GM23338 (cell line): ENCODE measurements at regions not wholly inside any gene's neighbourhood (a gene's known extent, or its start where the extent isn't known, plus 50 kb on each side); places are given as distances from the start of the nearest gene placed in this dataset.

ENCODE experiments used
- ATAC-seq: fragments of 200-7000 bp; cut with Tn5 transposase; 3 replicates; pipeline ENCODE4 v1.9.1; 2020
- DNase-seq: peaks from one replicate; pipeline ENCODE4 v3.0.0-alpha.2; 2015; ENCODE audit warnings: low spot score
- H2AFZ ChIP-seq: fragments of 200-600 bp; sonication (generic); 2 replicates; pipeline ENCODE4 v1.8.0; 2016; ENCODE audit warnings: antibody characterized with exemption, mild to moderate bottlenecking, moderate library complexity
- H3F3A ChIP-seq: fragments of 200-600 bp; sonication (generic); replicated peaks from 2 replicates; pipeline ENCODE4 v1.8.0; 2017; ENCODE audit warnings: antibody characterized with exemption, mixed run types, low read depth
- H3K27ac ChIP-seq: fragments of 200-600 bp; sonication (generic); 2 replicates; pipeline ENCODE4 v1.6.1; 2016; ENCODE audit warnings: low read depth
- H3K27me3 ChIP-seq: fragments of 200-600 bp; sonication (generic); 2 replicates; pipeline ENCODE4 v1.8.0; 2016; ENCODE audit warnings: mild to moderate bottlenecking, mixed run types, moderate library complexity; ENCODE audit not compliant: insufficient read depth
- H3K36me3 ChIP-seq: fragments of 200-600 bp; sonication (generic); 2 replicates; pipeline ENCODE4 v1.8.0; 2016; ENCODE audit warnings: mild to moderate bottlenecking; ENCODE audit not compliant: insufficient read depth
- H3K4me1 ChIP-seq: fragments of 200-600 bp; sonication (generic); 2 replicates; pipeline ENCODE4 v1.8.0; 2016; ENCODE audit warnings: mild to moderate bottlenecking, moderate library complexity; ENCODE audit not compliant: insufficient read depth
- H3K4me2 ChIP-seq: fragments of 200-600 bp; sonication (generic); 2 replicates; pipeline ENCODE4 v1.7.1; 2017; ENCODE audit warnings: mixed run types
- H3K4me3 ChIP-seq: fragments of 200-600 bp; sonication (generic); 2 replicates; pipeline ENCODE4 v1.6.1; 2016; ENCODE audit warnings: mixed run types
- H3K79me2 ChIP-seq: fragments of 200-600 bp; sonication (generic); replicated peaks from 2 replicates; pipeline ENCODE4 v1.8.0; 2017; ENCODE audit warnings: mild to moderate bottlenecking; ENCODE audit not compliant: insufficient read depth
- H3K9me2 ChIP-seq: fragments of 200-600 bp; sonication (generic); 2 replicates; pipeline ENCODE4 v1.8.0; 2017; ENCODE audit not compliant: insufficient read depth
- H4K20me1 ChIP-seq: fragments of 200-600 bp; sonication (generic); replicated peaks from 2 replicates; pipeline ENCODE4 v1.8.0; 2017; ENCODE audit warnings: mild to moderate bottlenecking; ENCODE audit not compliant: insufficient read depth
- H3K27ac Mint-ChIP-seq: 2 replicates; pipeline ENCODE4 v1.8.0; 2020; ENCODE audit warnings: inconsistent platforms, mild to moderate bottlenecking, moderate library complexity, mixed read lengths
- H3K27me3 Mint-ChIP-seq: 3 replicates; pipeline ENCODE4 v1.8.0; 2022; ENCODE audit warnings: low read depth, mild to moderate bottlenecking, moderate library complexity, mixed read lengths, inconsistent platforms; ENCODE audit not compliant: insufficient read depth, poor library complexity
- H3K36me3 Mint-ChIP-seq: 3 replicates; pipeline ENCODE4 v1.8.0; 2021; ENCODE audit warnings: low read depth, mild to moderate bottlenecking, inconsistent platforms, moderate library complexity, mixed read lengths
- H3K4me1 Mint-ChIP-seq: 3 replicates; pipeline ENCODE4 v1.8.0; 2020; ENCODE audit warnings: mild to moderate bottlenecking, inconsistent platforms, mixed read lengths
- H3K4me3 Mint-ChIP-seq: 3 replicates; pipeline ENCODE4 v1.8.0; 2021; ENCODE audit warnings: moderate library complexity, mild to moderate bottlenecking, inconsistent platforms, mixed read lengths
- H3K9me3 Mint-ChIP-seq: 3 replicates; pipeline ENCODE4 v1.8.0; 2020; ENCODE audit warnings: moderate library complexity, mild to moderate bottlenecking, inconsistent platforms, mixed read lengths
- EZH2 ChIP-seq: fragments of 200-600 bp; sonication (generic); IDR thresholded peaks from one replicate; pipeline ENCODE4 v1.8.0; 2017; ENCODE audit warnings: antibody characterized with exemption, mild to moderate bottlenecking, low read depth; ENCODE audit not compliant: unreplicated experiment
- EZH2phosphoT487 ChIP-seq: fragments of 200-600 bp; sonication (generic); IDR thresholded peaks from one replicate; pipeline ENCODE4 v1.8.1; 2018; ENCODE audit warnings: antibody characterized with exemption; ENCODE audit not compliant: unreplicated experiment
- NANOG ChIP-seq: IDR thresholded peaks from 2 replicates; pipeline ENCODE4 v1.6.1; 2016; ENCODE audit warnings: antibody characterized with exemption, borderline replicate concordance
- POLR2AphosphoS5 ChIP-seq: IDR thresholded peaks from 2 replicates; pipeline ENCODE4 v1.6.1; 2016; ENCODE audit warnings: antibody characterized with exemption, low read depth
- REST ChIP-seq: IDR thresholded peaks from one replicate; pipeline ENCODE4 v1.6.1; 2018; ENCODE audit warnings: antibody characterized with exemption; ENCODE audit not compliant: unreplicated experiment
- ZNF462 ChIP-seq: fragments of 250-450 bp; sonication (Bioruptor Pico); IDR thresholded peaks from 2 replicates; pipeline ENCODE4 v1.5.0; 2020; ENCODE audit warnings: mild to moderate bottlenecking, moderate library complexity

- Mint-ChIP-seq H3K9me3 (no peaks in the 10 kb centered on the region), H3K27ac (no peak overlapping the region), H3K27me3 (peaks cover 1% of the 10 kb centered on the region), H3K4me1 (no peaks in the 10 kb centered on the region), H3K4me3 (no peak overlapping the region), H3K36me3 (no peaks in the 10 kb centered on the region)
- Histone ChIP-seq H3K79me2 (no peaks in the 10 kb centered on the region), H3K4me1 (no peaks in the 10 kb centered on the region), H4K20me1 (no peaks in the 10 kb centered on the region), H3K27me3 (no peaks in the 10 kb centered on the region), H3K4me2 (no peak overlapping the region), H3K36me3 (no peaks in the 10 kb centered on the region; the same call in 1 of the 2 replicates), H3K4me3 (no peak overlapping the region), H2AFZ (no peak overlapping the region), H3K27ac (no peak overlapping the region), H3F3A (no peaks in the 10 kb centered on the region), H3K9me2 (0 out of 2 replicates have a peak, but pooled peaks cover 2% of the 10 kb centered on the region)
- no peak for TF ChIP-seq ZNF462 (CRISPR knock-in tag)
- TF ChIP-seq NANOG, result no peak
- TF ChIP-seq REST, result no peak
- TF ChIP-seq EZH2phosphoT487, result no peak
- no peak for TF ChIP-seq POLR2AphosphoS5
- no peak for TF ChIP-seq EZH2
- DNase-seq, result no peak
- ATAC-seq, result no peak
Observed at GRCh38 chr2:64781711-64782390, 128.1 kb upstream of the SERTAD2 start.
